Endothelial cell of umbilical vein (primary cell): ENCODE measurements at regions not wholly inside any gene's neighbourhood (a gene's known extent, or its start where the extent isn't known, plus 50 kb on each side); places are given as distances from the start of the nearest gene placed in this dataset.

ENCODE experiments used
- BruUV-seq: library from RNA; stranded (reverse); fragments of 400-500 nt; replicated peaks from 2 replicates; lab custom pipeline; 2021; lab: Mats Ljungman, UMichigan
- CTCF ChIA-PET: fragments of 300-600, 350-600 bp; sonication (Branson Sonifier 250); formaldehyde crosslinking; loops from one replicate; lab custom pipeline; 2021; ENCODE audit warnings: antibody characterized with exemption, inconsistent platforms; lab: Charles Lee
- POLR2A ChIA-PET: fragments of 300-600, 350-600 bp; sonication (Branson Sonifier 250); formaldehyde crosslinking; loops from one replicate; lab custom pipeline; 2021; ENCODE audit warnings: antibody characterized with exemption, inconsistent platforms; lab: Charles Lee
- DNase-seq: peaks from one replicate; pipeline ENCODE4 v3.0.0-alpha.2; 2011; ENCODE audit warnings: low read depth, low spot score
- FAIRE-seq: peaks from 2 replicates; lab custom pipeline; 2011; peaks lifted over from hg19 to GRCh38; lab: Jason Lieb, UNC
- H2AFZ ChIP-seq: 2 replicates; pipeline ENCODE4 v1.6.0; 2012; ENCODE audit warnings: low read depth, low read length, control low read depth, inconsistent platforms
- H3K27ac ChIP-seq: 2 replicates; pipeline ENCODE4 v1.5.1; 2011; ENCODE audit warnings: low read depth, mild to moderate bottlenecking, control low read depth, low read length, moderate library complexity; ENCODE audit not compliant: insufficient read depth
- H3K27me3 ChIP-seq, 2 experiments: 2 replicates each; pipeline versions ENCODE4 v1.6.0 to v1.6.1; 2011; ENCODE audit warnings: low read length in 2 of 2, mixed read lengths in 1 of 2; ENCODE audit not compliant: control insufficient read depth in 2 of 2, insufficient read depth in 2 of 2
- H3K36me3 ChIP-seq, 2 experiments: 2 replicates in 1 of 2; 3 replicates in 1 of 2; pipeline ENCODE4 v1.5.1; 2011; ENCODE audit warnings: low read length in 2 of 2, mild to moderate bottlenecking in 1 of 2, moderate library complexity in 1 of 2; ENCODE audit not compliant: control insufficient read depth in 2 of 2, insufficient read depth in 2 of 2; ENCODE audit errors: extremely low read depth in 1 of 2
- H3K4me1 ChIP-seq: 3 replicates; pipeline ENCODE4 v1.5.1; 2011; ENCODE audit warnings: mild to moderate bottlenecking, low read length; ENCODE audit not compliant: control insufficient read depth, insufficient read depth; ENCODE audit errors: extremely low read depth
- H3K4me2 ChIP-seq: 2 replicates; pipeline ENCODE4 v1.6.1; 2011; ENCODE audit warnings: low read length, control low read depth, mixed read lengths; ENCODE audit not compliant: insufficient read depth
- H3K4me3 ChIP-seq, 3 experiments: fragments of 200-600 bp in 1 of 3; sonication (generic), shearing (Covaris generic) in 1 of 3; replicated peaks in 1 of 3; 2 replicates each; pipeline ENCODE4 v1.5.1; 2011 to 2016; ENCODE audit warnings: control low read depth in 3 of 3, low read length in 3 of 3, mild to moderate bottlenecking in 2 of 3, inconsistent platforms in 1 of 3, low read depth in 1 of 3, moderate library complexity in 1 of 3; ENCODE audit not compliant: insufficient read depth in 1 of 3
- H3K79me2 ChIP-seq: 2 replicates; pipeline ENCODE4 v1.6.0; 2012; ENCODE audit warnings: low read length, inconsistent platforms; ENCODE audit not compliant: control insufficient read depth, insufficient read depth
- H3K9ac ChIP-seq: replicated peaks from 2 replicates; pipeline ENCODE3; 2011; ENCODE audit warnings: low read length, control low read depth; ENCODE audit not compliant: insufficient read depth; ENCODE audit errors: extremely low read depth
- H3K9me1 ChIP-seq: replicated peaks from 3 replicates; pipeline ENCODE4 v1.6.0; 2011; ENCODE audit warnings: mild to moderate bottlenecking, low read length; ENCODE audit not compliant: control insufficient read depth, insufficient read depth; ENCODE audit errors: extremely low read depth
- H3K9me3 ChIP-seq: replicated peaks from 2 replicates; pipeline ENCODE4 v1.5.1; 2012; ENCODE audit warnings: low read length, inconsistent platforms; ENCODE audit not compliant: control insufficient read depth, insufficient read depth
- H4K20me1 ChIP-seq: replicated peaks from 2 replicates; pipeline ENCODE3; 2011; ENCODE audit warnings: mild to moderate bottlenecking, low read length; ENCODE audit not compliant: control insufficient read depth, insufficient read depth; ENCODE audit errors: extremely low read depth
- CTCF ChIP-seq, 2 donors: IDR thresholded peaks; 1 replicate in 1 of 2; 2 replicates in 1 of 2; pipeline ENCODE4 v1.5.1; 2011; ENCODE audit warnings: low read length in 2 of 2, mild to moderate bottlenecking in 2 of 2, moderate library complexity in 2 of 2, control low read depth in 1 of 2, inconsistent platforms in 1 of 2, low read depth in 1 of 2; ENCODE audit not compliant: insufficient read depth in 1 of 2; ENCODE audit errors: extremely low read depth in 1 of 2
- EZH2 ChIP-seq: IDR thresholded peaks from 2 replicates; pipeline ENCODE4 v1.6.1; 2012; ENCODE audit warnings: borderline replicate concordance, low read depth, mild to moderate bottlenecking, moderate library complexity, low read length, inconsistent platforms; ENCODE audit not compliant: severe bottlenecking
- FOS ChIP-seq: IDR thresholded peaks from 2 replicates; pipeline ENCODE4 v1.6.1; 2011; ENCODE audit warnings: mild to moderate bottlenecking, low read length, moderate library complexity, borderline replicate concordance; ENCODE audit not compliant: insufficient read depth
- GATA2 ChIP-seq: IDR thresholded peaks from 2 replicates; pipeline ENCODE4 v1.7.0; 2011; ENCODE audit warnings: low read depth, mild to moderate bottlenecking, moderate library complexity, mixed read lengths, low read length; ENCODE audit not compliant: insufficient read length, insufficient read depth
- JUN ChIP-seq: IDR thresholded peaks from 2 replicates; pipeline ENCODE4 v1.6.1; 2011; ENCODE audit warnings: borderline replicate concordance, low read depth; ENCODE audit not compliant: insufficient read length, insufficient read depth
- MYC ChIP-seq: IDR thresholded peaks from one replicate; pipeline ENCODE4 v1.6.1; 2011; ENCODE audit warnings: mild to moderate bottlenecking, low read depth, low read length
- POLR2A ChIP-seq: IDR thresholded peaks from 2 replicates; pipeline ENCODE4 v1.6.1; 2012; ENCODE audit warnings: low read depth, mild to moderate bottlenecking, control low read depth, low read length
- POLR2AphosphoS5 ChIP-seq: IDR thresholded peaks from 2 replicates; pipeline ENCODE4 v1.6.1; 2012; ENCODE audit warnings: low read depth, mild to moderate bottlenecking, control low read depth, low read length, moderate library complexity; ENCODE audit not compliant: insufficient read depth
- dilution Hi-C: fragments of 300-500 bp; cut with MboI; formaldehyde crosslinking; loops from one replicate; pipeline ENCODE4 v1.15.0; 2019; ENCODE audit warnings: low sequenced_read_pairs; ENCODE audit not compliant: extremely low pct_ligation_motif_present
- intact Hi-C: fragments of 100-400 bp; cut with micrococcal nuclease; formaldehyde crosslinking; loops from one replicate; pipeline ENCODE4 v1.10.0; 2022
- TF ChIP-seq, protein P1 (sequence below): IDR thresholded peaks from 2 replicates; pipeline ENCODE4 v1.6.1; 2011; ENCODE audit not compliant: insufficient read depth, insufficient read length

GRCh38 chr20:37461405-37461804 is 59.6 kb upstream of the NNAT start:
- POLR2A ChIA-PET = no interaction called here
- dilution Hi-C loops = no loop called here
- no peak for FAIRE-seq

More at GRCh38 chr20:37461405-37461804, 59.6 kb upstream of the NNAT start:
- no peak for DNase-seq
- no peaks in the 10 kb centered on the region for H3K36me3 ChIP-seq
- H3K79me2 ChIP-seq = no peaks in the 10 kb centered on the region
- H2AFZ ChIP-seq = no peak overlapping the region
- no peak overlapping the region for H3K27ac ChIP-seq
- no peak overlapping the region for H3K4me2 ChIP-seq
- TF ChIP-seq GATA2 (no peak), JUN (no peak), POLR2A (no peak), POLR2AphosphoS5 (no peak), EZH2 (no peak), CTCF (IDR thresholded peaks at IDR 0.05; ENCODE audit: extremely low read depth in 1 of 2, insufficient read depth in 1 of 2, low read depth in 1 of 2, low read length in 2 of 2) (no peak), FOS (no peak), MYC (no peak)
- TF ChIP-seq, protein P1, sequence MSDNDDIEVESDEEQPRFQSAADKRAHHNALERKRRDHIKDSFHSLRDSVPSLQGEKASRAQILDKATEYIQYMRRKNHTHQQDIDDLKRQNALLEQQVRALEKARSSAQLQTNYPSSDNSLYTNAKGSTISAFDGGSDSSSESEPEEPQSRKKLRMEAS = no peak
- no peaks in the 10 kb centered on the region for H4K20me1 ChIP-seq
- H3K4me3 ChIP-seq = no peak overlapping the region
- CTCF ChIA-PET = no interaction called here
- BruUV-seq = no TSS peak
- intact Hi-C loops = no loop called here
- H3K9me1 ChIP-seq = no peaks in the 10 kb centered on the region
- H3K9ac ChIP-seq = no peak overlapping the region
- H3K9me3 ChIP-seq = no peaks in the 10 kb centered on the region
- peaks cover 15% of the 10 kb centered on the region in 2 experiments for H3K27me3 ChIP-seq
- H3K4me1 ChIP-seq = no peaks in the 10 kb centered on the region
